ENCODE measurements at regions not wholly inside any gene's neighbourhood (a gene's known extent, or its start where the extent isn't known, plus 50 kb on each side); places are given as distances from the start of the nearest gene placed in this dataset.

DNA sequence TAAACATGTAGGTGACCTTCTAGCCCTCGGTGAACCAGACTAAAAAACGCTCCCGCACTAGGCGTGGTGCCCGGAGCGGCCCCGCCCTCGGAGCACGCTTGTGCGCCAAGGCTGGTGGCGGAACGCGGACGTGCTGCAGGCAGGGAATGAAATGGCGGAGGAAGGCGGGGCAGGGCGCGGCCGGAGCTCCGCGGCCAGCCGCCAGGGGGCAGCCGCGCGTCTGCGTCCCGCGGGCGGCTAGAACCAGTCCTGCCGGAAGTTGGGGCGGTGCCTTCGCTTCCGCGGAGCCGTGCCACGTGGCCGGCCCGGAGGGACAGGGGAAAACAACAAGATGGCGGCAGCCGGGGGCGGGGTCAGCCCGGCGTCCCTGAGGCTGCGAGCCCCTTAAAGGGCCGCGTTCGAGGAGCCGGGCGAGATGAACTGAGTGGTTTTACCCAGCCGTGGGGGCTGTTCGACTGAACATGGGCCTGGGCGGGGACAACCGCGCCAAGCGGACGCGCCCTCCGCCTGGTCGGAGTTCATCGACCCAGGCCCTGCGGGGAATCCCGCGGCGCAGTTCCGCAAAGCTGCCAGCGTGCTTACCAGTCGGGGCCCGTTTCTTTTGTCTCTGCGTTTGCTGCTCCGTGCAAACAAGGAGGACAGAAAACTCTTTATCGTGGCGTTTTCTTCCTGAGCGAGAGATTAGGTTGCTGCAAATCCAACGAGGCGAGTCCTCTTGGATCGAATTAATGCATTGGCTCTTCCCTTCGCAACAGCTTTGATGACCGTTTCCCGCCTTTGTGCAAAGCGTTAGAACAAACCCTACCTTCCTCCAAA is 90.9 kb upstream of the CHD2 start (continued):
- TF ChIP-seq, protein P1, sequence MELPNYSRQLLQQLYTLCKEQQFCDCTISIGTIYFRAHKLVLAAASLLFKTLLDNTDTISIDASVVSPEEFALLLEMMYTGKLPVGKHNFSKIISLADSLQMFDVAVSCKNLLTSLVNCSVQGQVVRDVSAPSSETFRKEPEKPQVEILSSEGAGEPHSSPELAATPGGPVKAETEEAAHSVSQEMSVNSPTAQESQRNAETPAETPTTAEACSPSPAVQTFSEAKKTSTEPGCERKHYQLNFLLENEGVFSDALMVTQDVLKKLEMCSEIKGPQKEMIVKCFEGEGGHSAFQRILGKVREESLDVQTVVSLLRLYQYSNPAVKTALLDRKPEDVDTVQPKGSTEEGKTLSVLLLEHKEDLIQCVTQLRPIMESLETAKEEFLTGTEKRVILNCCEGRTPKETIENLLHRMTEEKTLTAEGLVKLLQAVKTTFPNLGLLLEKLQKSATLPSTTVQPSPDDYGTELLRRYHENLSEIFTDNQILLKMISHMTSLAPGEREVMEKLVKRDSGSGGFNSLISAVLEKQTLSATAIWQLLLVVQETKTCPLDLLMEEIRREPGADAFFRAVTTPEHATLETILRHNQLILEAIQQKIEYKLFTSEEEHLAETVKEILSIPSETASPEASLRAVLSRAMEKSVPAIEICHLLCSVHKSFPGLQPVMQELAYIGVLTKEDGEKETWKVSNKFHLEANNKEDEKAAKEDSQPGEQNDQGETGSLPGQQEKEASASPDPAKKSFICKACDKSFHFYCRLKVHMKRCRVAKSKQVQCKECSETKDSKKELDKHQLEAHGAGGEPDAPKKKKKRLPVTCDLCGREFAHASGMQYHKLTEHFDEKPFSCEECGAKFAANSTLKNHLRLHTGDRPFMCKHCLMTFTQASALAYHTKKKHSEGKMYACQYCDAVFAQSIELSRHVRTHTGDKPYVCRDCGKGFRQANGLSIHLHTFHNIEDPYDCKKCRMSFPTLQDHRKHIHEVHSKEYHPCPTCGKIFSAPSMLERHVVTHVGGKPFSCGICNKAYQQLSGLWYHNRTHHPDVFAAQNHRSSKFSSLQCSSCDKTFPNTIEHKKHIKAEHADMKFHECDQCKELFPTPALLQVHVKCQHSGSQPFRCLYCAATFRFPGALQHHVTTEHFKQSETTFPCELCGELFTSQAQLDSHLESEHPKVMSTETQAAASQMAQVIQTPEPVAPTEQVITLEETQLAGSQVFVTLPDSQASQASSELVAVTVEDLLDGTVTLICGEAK (IDR thresholded peaks at IDR 0.05) = no peak
- TF ChIP-seq, protein P1 (CRISPR knock-in tag; IDR thresholded peaks at IDR 0.05) = peak; percentile 85; the same call in 1 of the 2 replicates
- TF ChIP-seq MAFF (IDR thresholded peaks at IDR 0.05; ENCODE audit: low read depth, low read length) (no peak), RAD51 (IDR thresholded peaks at IDR 0.05; ENCODE audit: borderline replicate concordance) (no peak), PHF8 (CRISPR knock-in tag; IDR thresholded peaks at IDR 0.05) (peak; percentile 73), ZNF382 (CRISPR knock-in tag; IDR thresholded peaks at IDR 0.05; ENCODE audit: borderline replicate concordance) (no peak), DR1 (CRISPR knock-in tag; IDR thresholded peaks at IDR 0.05) (peak; percentile 81), IKZF4 (CRISPR knock-in tag; IDR thresholded peaks at IDR 0.05; ENCODE audit: borderline replicate concordance, low read depth, not compliant biosample characterization) (no peak), ZNF232 (CRISPR knock-in tag; IDR thresholded peaks at IDR 0.05; ENCODE audit: borderline replicate concordance) (peak; percentile 86; the same call in 1 of the 2 replicates), SCMH1 (CRISPR knock-in tag; IDR thresholded peaks at IDR 0.05; ENCODE audit: borderline replicate concordance) (no peak), ZFP36L2 (CRISPR knock-in tag; IDR thresholded peaks at IDR 0.05) (peak; percentile 46; the same call in 1 of the 2 replicates), ZNF101 (CRISPR knock-in tag; IDR thresholded peaks at IDR 0.05; ENCODE audit: borderline replicate concordance, low read depth) (peak; percentile 55; the same call in 1 of the 2 replicates), HMGA1 (CRISPR knock-in tag; conservative IDR thresholded peaks at IDR 0.05) (no peak)
- TF ChIP-seq, protein P2, sequence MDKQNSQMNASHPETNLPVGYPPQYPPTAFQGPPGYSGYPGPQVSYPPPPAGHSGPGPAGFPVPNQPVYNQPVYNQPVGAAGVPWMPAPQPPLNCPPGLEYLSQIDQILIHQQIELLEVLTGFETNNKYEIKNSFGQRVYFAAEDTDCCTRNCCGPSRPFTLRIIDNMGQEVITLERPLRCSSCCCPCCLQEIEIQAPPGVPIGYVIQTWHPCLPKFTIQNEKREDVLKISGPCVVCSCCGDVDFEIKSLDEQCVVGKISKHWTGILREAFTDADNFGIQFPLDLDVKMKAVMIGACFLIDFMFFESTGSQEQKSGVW (CRISPR knock-in tag; IDR thresholded peaks at IDR 0.05; ENCODE audit: borderline replicate concordance) = no peak
- TF ChIP-seq, protein P3, sequence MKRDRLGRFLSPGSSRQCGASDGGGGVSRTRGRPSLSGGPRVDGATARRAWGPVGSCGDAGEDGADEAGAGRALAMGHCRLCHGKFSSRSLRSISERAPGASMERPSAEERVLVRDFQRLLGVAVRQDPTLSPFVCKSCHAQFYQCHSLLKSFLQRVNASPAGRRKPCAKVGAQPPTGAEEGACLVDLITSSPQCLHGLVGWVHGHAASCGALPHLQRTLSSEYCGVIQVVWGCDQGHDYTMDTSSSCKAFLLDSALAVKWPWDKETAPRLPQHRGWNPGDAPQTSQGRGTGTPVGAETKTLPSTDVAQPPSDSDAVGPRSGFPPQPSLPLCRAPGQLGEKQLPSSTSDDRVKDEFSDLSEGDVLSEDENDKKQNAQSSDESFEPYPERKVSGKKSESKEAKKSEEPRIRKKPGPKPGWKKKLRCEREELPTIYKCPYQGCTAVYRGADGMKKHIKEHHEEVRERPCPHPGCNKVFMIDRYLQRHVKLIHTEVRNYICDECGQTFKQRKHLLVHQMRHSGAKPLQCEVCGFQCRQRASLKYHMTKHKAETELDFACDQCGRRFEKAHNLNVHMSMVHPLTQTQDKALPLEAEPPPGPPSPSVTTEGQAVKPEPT (CRISPR knock-in tag; IDR thresholded peaks at IDR 0.05; ENCODE audit: low read depth) = peak; percentile 76
- TF ChIP-seq, protein P4, sequence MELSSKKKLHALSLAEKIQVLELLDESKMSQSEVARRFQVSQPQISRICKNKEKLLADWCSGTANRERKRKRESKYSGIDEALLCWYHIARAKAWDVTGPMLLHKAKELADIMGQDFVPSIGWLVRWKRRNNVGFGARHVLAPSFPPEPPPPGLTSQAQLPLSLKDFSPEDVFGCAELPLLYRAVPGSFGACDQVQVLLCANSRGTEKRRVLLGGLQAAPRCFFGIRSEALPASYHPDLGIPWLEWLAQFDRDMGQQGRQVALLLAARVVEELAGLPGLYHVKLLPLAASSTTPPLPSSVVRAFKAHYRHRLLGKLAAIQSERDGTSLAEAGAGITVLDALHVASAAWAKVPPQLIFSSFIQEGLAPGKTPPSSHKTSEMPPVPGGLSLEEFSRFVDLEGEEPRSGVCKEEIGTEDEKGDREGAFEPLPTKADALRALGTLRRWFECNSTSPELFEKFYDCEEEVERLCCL (CRISPR knock-in tag; IDR thresholded peaks at IDR 0.05; ENCODE audit: borderline replicate concordance) = no peak
